G401 (cell line): ENCODE measurements at regions not wholly inside any gene's neighbourhood (a gene's known extent, or its start where the extent isn't known, plus 50 kb on each side); places are given as distances from the start of the nearest gene placed in this dataset.
A peak's percentile ranks its signal among the peaks of the same experiment; 100 is the strongest.
"Not testable (repeated sequence)": the region's sequence is repeated elsewhere in the genome, so short reads cannot be mapped to it uniquely, and the experiment has no call there.

Experiments used
- DNase-seq: peaks from one replicate; pipeline ENCODE4 v3.0.0-alpha.2; 2015; ENCODE audit warnings: low spot score
- in situ Hi-C: cut with HindIII; loops from 2 replicates; pipeline ENCODE4 v1.10.0; 2016; ENCODE audit warnings: low sequenced_read_pairs, mixed read lengths

DNA sequence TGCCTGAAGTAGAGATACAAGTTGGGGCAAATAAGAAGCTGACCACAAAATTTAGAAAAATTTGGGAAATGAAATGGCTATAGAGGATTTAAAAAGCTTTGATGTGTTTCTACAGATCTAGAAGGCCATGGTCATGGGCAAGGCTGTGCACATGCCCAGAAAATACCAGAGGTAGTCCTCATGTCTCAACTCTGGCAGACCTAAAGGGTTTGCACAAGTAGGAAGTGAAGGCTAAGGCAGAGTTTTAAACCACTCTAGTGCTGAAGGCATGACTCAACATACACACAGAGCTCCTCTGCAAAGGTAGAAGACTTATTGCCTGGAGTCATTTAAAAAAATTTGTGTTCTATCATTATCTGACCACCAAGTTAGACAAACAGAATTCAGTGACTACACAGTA, 364.6 kb downstream of the CCSER2 start:
- in situ Hi-C loops: no loop called here

DNA sequence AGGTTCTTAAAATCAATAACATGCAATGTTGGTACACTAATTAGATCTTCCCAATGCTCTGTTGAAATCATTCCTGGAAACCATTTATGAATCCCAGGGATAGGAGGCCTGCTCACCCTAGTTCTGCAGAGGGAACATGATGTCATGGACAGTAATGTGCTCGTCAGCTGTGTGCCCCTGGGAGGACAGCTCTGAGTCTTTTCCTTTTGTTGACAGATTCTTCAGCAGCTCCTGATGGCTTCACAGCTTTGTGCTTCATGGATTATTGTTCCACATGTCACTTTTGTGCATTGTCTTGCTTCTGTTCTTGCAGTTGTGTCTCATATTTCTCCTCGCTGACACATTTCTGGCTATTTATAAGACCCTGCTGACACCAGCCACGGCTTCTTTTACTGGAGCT, 367.5 kb downstream of the CCSER2 start:
- no peak for DNase-seq
- in situ Hi-C loops: no loop called here

More for the DNA sequence above, 364.6 kb downstream of the CCSER2 start:
- DNase-seq: no peak

DNA sequence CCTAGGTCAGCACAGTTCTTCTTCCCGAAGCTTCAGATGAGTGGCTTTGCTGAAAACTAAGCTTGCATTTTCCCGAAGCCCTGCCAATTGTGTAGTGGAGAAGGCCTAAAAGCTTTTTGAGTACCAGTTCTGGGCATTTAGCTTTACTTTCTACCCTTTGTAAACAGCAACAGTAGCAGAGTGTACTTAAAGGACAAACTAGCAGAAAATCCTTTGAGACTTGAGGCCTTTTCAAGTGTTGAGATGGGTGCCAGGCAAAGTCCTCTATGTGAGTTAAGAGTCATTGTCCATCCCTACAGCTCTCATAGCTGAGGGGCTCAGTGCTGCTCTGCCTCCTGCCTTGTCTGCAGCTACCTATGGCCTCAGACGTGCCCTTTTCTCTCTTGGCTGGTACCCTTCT, 368.2 kb downstream of the CCSER2 start:
- in situ Hi-C loops: no loop called here
- no peak for DNase-seq

DNA sequence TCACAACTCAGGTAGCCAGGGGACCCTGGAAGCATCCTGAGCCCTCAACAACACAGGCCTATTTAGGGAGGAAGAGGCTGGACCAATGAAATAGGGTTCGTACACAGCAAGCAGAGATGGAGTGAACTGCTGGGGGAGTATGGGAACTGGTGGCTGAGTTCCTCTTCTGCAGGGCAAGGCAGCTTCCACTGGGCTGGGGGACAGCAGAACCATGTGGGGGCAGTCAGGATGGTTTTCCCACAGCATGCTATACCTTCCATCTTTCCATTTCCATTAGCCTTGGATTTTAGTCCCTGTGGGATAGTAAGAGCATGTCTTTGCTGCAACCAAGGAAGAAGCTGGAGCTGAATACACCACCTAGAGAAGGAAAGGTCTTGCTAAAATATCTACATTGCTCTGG, 370.6 kb downstream of the CCSER2 start:
- in situ Hi-C loops: no loop called here
- no peak for DNase-seq

DNA sequence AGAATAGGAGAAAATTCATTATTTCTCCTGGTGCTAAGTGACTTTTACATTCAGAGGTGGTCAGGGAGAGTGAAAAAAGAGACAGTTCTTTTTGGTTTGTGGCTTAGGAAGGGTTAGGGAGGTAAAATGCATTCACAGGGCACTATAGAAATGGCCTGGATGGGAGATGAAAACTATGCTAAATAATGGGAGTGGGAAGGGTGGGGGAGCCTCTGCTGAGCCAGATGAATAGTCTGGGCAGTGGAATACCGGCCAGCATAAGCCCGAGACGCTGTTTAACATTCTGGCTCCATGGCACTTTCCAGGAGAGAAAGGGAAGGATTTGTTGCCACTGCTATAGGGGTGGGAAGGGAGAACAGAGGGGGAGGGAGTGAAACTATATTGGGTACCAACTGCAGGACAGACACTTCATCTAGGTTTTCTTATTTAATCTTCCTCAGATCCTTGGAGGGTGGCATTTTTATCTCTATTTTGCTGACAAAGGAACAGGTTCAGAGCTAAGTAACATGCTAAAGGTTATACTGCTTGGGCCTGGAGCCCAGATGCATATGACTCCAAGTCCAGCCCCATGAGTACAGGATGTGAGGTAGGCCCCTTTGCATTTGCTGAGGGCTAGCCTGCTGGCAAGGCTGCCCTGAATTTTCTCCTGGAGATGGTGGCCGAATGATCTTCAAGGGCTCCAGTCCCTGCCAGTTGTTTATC, 372.4 kb downstream of the CCSER2 start:
- in situ Hi-C loops: no loop called here
- no peak for DNase-seq

DNA sequence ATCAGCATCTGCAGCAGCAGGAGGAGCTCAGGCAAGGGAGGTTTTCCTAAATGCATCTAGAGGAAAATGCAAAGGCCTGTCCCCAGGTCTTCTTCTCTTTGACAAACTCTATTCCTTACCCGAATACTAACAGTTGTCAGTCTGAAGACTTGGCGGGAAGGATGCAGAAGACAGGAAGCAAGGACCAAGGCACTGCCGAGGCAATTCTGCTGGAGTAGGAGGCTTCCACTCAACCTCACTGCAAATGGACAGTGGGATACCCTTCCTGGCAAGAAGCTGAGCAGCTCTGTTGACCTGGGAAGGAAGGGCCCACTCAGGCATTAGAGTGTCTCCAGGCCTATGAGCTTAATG, 373.0 kb downstream of the CCSER2 start:
- no peak for DNase-seq

DNA sequence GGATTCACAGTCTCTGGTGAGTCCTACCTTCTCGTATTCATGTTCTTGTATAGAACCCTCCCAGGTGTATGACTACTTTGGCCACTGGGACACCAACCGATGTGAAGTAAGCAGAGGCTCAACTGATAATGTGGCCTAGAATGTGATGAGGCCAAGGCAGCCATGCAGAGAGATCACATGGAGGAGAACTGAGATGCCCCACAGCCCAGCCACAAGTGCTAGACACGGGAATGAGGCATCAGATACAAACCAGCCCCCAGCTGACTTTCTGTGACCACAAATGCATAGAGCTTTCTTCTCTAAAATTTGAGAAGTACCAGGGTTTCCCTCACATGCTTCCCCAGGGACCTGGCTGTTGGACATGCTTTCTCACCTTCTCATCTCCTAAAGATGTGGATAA, 375.7 kb downstream of the CCSER2 start:
- in situ Hi-C loops: no loop called here
- DNase-seq: no peak

More for the DNA sequence above, 373.0 kb downstream of the CCSER2 start:
- in situ Hi-C loops: no loop called here

GRCh38 chr10:84706431-84706830, 378.0 kb downstream of the CCSER2 start:
- in situ Hi-C loops: no loop called here
- DNase-seq: no peak

DNA sequence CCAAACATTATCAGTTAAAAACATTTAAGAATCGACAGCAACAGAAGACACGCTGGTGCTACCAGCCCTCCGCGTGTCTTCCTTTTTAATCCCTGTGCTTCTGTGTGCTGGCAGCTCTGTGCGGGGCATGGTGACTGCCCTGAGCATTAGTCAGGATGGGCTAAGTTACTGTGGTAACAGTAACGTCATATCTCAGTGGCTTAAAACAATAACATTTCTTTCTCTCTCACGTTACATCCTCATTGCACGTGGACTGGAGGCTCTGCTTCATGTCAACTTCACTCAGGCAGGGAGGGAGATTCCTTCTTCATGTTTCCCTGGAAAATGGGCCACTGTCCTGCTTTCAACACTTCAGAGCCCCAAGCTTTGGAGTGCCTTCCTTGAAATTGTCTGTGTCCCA, 378.5 kb downstream of the CCSER2 start:
- in situ Hi-C loops: no loop called here
- DNase-seq: no peak

GRCh38 chr10:84715911-84716310, 387.5 kb downstream of the CCSER2 start:
- in situ Hi-C loops: no loop called here
- DNase-seq: peak; percentile 9

DNA sequence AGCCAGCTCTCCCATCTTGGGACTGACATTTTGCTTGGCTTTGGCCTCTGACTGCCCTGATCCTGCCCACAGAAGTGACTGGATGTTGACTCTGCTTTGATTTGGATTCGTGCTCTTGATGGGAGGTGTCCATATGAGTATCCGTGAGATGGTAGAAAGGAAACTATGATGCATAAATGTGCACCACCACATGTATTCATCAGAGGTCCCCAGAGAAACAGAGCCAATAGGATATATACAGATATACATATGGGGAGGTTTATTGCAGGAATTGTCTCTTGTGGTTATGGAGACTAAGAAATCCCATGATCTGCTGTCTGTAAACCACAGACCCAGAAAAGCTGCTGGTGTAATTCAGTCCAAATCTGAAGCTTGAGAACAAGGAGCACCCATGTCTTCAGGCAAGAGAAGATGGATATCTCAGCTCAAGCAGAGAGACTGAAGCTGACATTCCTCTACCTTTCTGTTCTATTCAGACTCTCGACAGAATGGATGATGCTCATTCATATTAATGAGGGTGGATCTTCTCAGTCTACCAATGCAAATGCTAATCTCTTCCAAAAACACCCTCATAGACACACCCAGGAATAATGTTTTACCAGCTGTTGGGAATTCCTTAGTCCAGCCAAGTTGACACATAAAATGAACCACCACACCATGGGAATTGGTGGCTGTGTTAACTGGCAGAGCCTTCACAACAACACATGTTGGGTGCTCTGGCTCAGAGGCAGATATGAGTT, 390.7 kb downstream of the CCSER2 start:
- in situ Hi-C loops: no loop called here
- DNase-seq: no peak

- DNase-seq: no peak
- in situ Hi-C loops: no loop called here
Observed at GRCh38 chr10:84719687-84720086, 391.3 kb downstream of the CCSER2 start.

- no peak for DNase-seq
- in situ Hi-C loops: no loop called here
Observed at GRCh38 chr10:84727398-84727797, 399.0 kb downstream of the CCSER2 start.

GRCh38 chr10:84739126-84739525, 410.7 kb downstream of the CCSER2 start:
- DNase-seq, in situ Hi-C loops: not testable (repeated sequence)

DNA sequence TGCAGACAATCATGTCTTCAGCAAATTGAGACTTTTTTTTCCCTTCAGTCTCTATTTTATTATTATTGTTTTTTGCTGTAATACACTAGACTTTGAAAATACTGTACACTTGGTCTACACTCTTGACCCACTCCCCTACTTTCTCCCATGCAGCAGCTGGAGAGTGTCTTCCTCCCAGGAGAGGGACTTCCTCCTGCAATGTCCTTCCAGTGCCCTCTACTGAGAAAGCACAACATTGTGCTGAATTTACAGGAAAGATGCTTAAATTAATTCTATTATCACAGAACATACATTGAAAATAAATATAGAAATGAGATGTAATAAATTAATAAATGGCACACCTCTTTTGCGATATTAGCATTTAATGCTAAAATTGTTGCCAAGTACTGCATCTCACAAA, 411.3 kb downstream of the CCSER2 start:
- in situ Hi-C loops: no loop called here
- DNase-seq: no peak

DNA sequence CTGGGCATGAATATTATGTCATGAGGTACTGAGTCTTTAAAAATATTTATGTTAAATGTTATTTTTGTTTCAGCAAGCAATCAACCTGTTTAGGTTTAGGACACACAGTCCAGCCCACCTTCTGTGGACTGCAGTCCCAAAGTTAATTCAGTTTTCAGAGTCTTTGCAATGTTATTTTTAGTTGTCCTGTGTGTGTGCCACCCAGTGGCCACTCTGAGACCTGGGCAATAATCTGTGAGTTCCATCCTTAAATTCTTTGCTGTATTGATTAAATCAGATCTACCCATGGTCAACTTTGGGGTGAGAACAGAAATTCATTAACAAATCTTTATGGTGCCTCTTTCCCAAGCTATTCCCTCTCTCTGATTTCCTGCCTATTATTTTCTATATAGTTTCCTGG, 415.1 kb downstream of the CCSER2 start:
- in situ Hi-C loops: no loop called here
- DNase-seq: no peak

GRCh38 chr10:84755311-84755710, 426.9 kb downstream of the CCSER2 start:
- in situ Hi-C loops: no loop called here
- DNase-seq: no peak

DNA sequence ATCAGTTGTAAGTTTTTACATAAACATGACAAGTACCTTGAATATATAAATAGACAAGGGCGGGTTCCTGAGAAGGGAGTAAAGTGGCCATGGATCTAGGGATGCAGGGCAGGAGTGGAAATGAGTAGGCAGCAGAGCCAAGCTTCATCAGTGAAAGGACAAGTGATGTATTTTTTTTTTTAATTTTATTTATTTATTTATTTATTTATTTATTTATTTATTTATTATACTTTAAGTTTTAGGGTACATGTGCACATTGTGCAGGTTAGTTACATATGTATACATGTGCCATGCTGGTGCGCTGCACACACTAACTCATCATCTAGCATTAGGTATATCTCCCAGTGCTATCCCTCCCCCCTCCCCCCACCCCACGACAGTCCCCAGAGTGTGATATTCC, 428.3 kb downstream of the CCSER2 start:
- DNase-seq, in situ Hi-C loops: not testable (repeated sequence)

- in situ Hi-C loops, DNase-seq: not testable (repeated sequence)
Observed at GRCh38 chr10:84761994-84762614, 433.7 kb downstream of the CCSER2 start.

- in situ Hi-C loops: no loop called here
- no peak for DNase-seq
Observed at GRCh38 chr10:84762754-84763394, 434.5 kb downstream of the CCSER2 start.
